Choroid plexus epithelial cell (primary cell): ENCODE measurements at regions not wholly inside any gene's neighbourhood (a gene's known extent, or its start where the extent isn't known, plus 50 kb on each side); places are given as distances from the start of the nearest gene placed in this dataset.
"Not testable (repeated sequence)": the region's sequence is repeated elsewhere in the genome, so short reads cannot be mapped to it uniquely, and the experiment has no call there.

Source experiments
- DNase-seq: peaks from one replicate; pipeline ENCODE4 v3.0.0-alpha.2; 2010; ENCODE audit warnings: low read depth
- H3K4me3 ChIP-seq: 2 replicates; pipeline ENCODE4 v1.5.1; 2011; ENCODE audit warnings: low read depth, mild to moderate bottlenecking, control low read depth, low read length, moderate library complexity
- CTCF ChIP-seq: conservative IDR thresholded peaks from 2 replicates; pipeline ENCODE4 v1.5.1; 2011; ENCODE audit warnings: low read depth, mild to moderate bottlenecking, control low read depth, inconsistent platforms, low read length, moderate library complexity

DNA sequence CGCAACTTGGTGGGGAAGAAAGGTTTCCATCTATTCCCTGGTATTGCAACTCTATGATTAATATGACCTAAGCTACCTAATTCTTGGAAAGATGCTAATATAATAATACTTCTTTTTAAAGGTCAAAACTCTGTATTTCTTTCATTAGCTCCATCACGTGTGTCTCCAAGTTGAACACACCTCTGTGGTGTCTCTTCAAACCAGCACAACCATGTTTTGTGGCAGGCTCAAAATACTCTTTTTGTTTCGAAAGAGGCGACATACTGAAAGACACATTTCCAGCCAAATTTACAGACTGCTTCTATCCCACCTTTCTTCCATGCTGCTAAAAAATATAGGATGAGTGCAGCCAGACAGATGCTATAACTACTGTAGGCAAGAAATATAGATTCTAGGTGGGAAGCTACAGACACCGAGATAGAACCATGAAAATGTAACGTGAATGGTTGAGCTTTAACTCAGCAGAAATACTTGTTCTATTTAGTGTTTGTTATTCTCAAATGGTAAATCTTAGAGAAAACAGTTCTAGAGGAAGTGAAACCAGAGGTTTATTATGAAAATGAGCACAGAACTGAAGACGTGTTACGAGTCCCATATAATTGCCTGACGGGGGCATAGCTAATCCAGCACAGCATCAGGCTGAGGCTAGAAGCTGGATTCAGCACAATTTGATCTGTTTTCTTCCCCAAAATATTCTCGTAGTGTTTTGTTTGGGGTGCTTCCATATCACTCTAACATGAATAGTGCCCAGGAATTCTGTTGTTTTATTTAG, 991.5 kb upstream of the FANCL start:
- no peak overlapping the region for H3K4me3 ChIP-seq
- TF ChIP-seq CTCF = no peak
- peak; percentile 1 for DNase-seq

- H3K4me3 ChIP-seq, DNase-seq: not testable (repeated sequence)
These were observed 985.2 kb upstream of the FANCL start for GRCh38 chr2:59226362-59226761.

DNA sequence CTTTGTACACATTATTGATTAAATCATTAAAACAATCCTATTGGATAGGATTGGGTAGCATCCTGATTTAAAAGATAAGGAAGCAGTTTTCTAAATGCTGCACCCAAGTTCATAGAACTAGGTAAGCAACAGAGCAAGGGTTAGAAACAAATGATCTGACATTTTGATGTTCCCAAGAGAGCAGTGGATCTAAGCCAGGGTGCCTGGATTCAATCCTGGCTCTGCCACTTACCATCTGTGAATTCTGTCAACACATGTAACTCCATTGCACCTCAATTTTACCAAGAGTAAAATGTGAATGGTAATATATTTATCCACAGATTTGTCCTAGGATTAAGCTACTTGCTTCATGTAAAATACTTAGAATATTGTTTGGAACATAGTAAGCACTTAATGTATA, 982.6 kb upstream of the FANCL start:
- H3K4me3 ChIP-seq = no peak overlapping the region
- DNase-seq = no peak
- TF ChIP-seq CTCF = no peak

- TF ChIP-seq CTCF = no peak
- no peak for DNase-seq
- H3K4me3 ChIP-seq = no peak overlapping the region
These were observed 976.2 kb upstream of the FANCL start for GRCh38 chr2:59217360-59217759.

GRCh38 chr2:59206361-59206760, 965.2 kb upstream of the FANCL start:
- no peak overlapping the region for H3K4me3 ChIP-seq
- no peak for DNase-seq
- no peak for TF ChIP-seq CTCF

- TF ChIP-seq CTCF = no peak
- no peak for DNase-seq
- H3K4me3 ChIP-seq = no peak overlapping the region
These were observed 962.9 kb upstream of the FANCL start for GRCh38 chr2:59204040-59204439.

GRCh38 chr2:59196491-59196890, 955.4 kb upstream of the FANCL start:
- DNase-seq = peak; percentile 93

More at GRCh38 chr2:59196491-59196890, 955.4 kb upstream of the FANCL start:
- no peak overlapping the region for H3K4me3 ChIP-seq
- no peak for TF ChIP-seq CTCF
